HEK293 (cell line): ENCODE measurements at regions not wholly inside any gene's neighbourhood (a gene's known extent, or its start where the extent isn't known, plus 50 kb on each side); places are given as distances from the start of the nearest gene placed in this dataset.

Source experiments
- CTCF ChIA-PET: fragments of 350-600 bp; formaldehyde crosslinking; extraction: SDS; loops from one replicate; lab custom pipeline; 2021; ENCODE audit warnings: antibody characterized with exemption; lab: Yijun Ruan, JAX
- POLR2A ChIA-PET: fragments of 300-600 bp; formaldehyde crosslinking; extraction: SDS; loops from one replicate; lab custom pipeline; 2020; ENCODE audit warnings: antibody characterized with exemption, inconsistent platforms; lab: Yijun Ruan, JAX
- H3K27ac ChIP-seq: fragments of 200-500 bp; sonication (Bioruptor generic); 2 replicates; pipeline ENCODE4 v1.5.1; 2014; ENCODE audit warnings: low read depth, low read length, control low read depth, inconsistent platforms; ENCODE audit errors: extremely low read depth
- H3K36me3 ChIP-seq, 2 experiments: fragments of 200-500 bp in 1 of 2; sonication (Bioruptor generic) in 1 of 2; 1 replicate in 1 of 2; 2 replicates in 1 of 2; pipeline ENCODE4 v1.5.1; 2014 to 2017; ENCODE audit warnings: inconsistent platforms in 2 of 2, low read length in 2 of 2; ENCODE audit not compliant: control insufficient read depth in 2 of 2, insufficient read depth in 1 of 2
- H3K4me1 ChIP-seq: fragments of 200-500 bp; sonication (Bioruptor generic); 2 replicates; pipeline ENCODE4 v1.5.1; 2014; ENCODE audit warnings: mild to moderate bottlenecking, low read length, inconsistent platforms; ENCODE audit not compliant: control insufficient read depth, insufficient read depth
- H3K4me3 ChIP-seq: 2 replicates; pipeline ENCODE4 v1.5.1; 2011; ENCODE audit warnings: low read depth, mild to moderate bottlenecking, control low read depth, low read length, moderate library complexity
- H3K9me3 ChIP-seq: fragments of 200-500 bp; sonication (Bioruptor generic); 2 replicates; pipeline ENCODE4 v1.5.1; 2014; ENCODE audit warnings: low read depth, low read length, inconsistent platforms; ENCODE audit not compliant: control insufficient read depth, insufficient read depth
- GLI4 ChIP-seq: fragments of 450-650 bp; formaldehyde crosslinking; IDR thresholded peaks from 2 replicates; pipeline ENCODE4 v1.5.1; 2016; ENCODE audit warnings: missing biosample characterization, missing genetic modification characterization
- KLF16 ChIP-seq: fragments of 450-650 bp; formaldehyde crosslinking; IDR thresholded peaks from 2 replicates; pipeline ENCODE4 v1.5.1; 2017; ENCODE audit warnings: missing biosample characterization, missing genetic modification characterization
- SCRT1 ChIP-seq: fragments of 450-650 bp; formaldehyde crosslinking; IDR thresholded peaks from 2 replicates; pipeline ENCODE4 v1.5.1; 2016; ENCODE audit warnings: missing biosample characterization, missing genetic modification characterization, borderline replicate concordance
- SP2 ChIP-seq: fragments of 450-650 bp; formaldehyde crosslinking; IDR thresholded peaks from 2 replicates; pipeline ENCODE4 v1.5.1; 2016; ENCODE audit warnings: missing biosample characterization, missing genetic modification characterization
- ZFP37 ChIP-seq: fragments of 450-650 bp; formaldehyde crosslinking; IDR thresholded peaks from 2 replicates; pipeline ENCODE4 v1.5.1; 2016; ENCODE audit warnings: missing biosample characterization, missing genetic modification characterization
- ZNF155 ChIP-seq: fragments of 450-650 bp; formaldehyde crosslinking; IDR thresholded peaks from 2 replicates; pipeline ENCODE4 v1.5.1; 2016; ENCODE audit warnings: missing biosample characterization, missing genetic modification characterization
- ZNF37A ChIP-seq: fragments of 450-650 bp; IDR thresholded peaks from 2 replicates; pipeline ENCODE4 v1.5.1; 2018; ENCODE audit warnings: missing biosample characterization, missing genetic modification characterization
- ZNF404 ChIP-seq: fragments of 450-650 bp; formaldehyde crosslinking; IDR thresholded peaks from 2 replicates; pipeline ENCODE4 v1.5.1; 2017; ENCODE audit warnings: missing biosample characterization, missing genetic modification characterization
- ZNF514 ChIP-seq: fragments of 450-650 bp; formaldehyde crosslinking; IDR thresholded peaks from 2 replicates; pipeline ENCODE4 v1.5.1; 2016; ENCODE audit warnings: missing biosample characterization, missing genetic modification characterization
- ZNF561 ChIP-seq: fragments of 450-650 bp; IDR thresholded peaks from 2 replicates; pipeline ENCODE4 v1.5.1; 2018; ENCODE audit warnings: missing biosample characterization, missing genetic modification characterization, borderline replicate concordance
- ZNF596 ChIP-seq: fragments of 450-650 bp; IDR thresholded peaks from 2 replicates; pipeline ENCODE4 v1.5.0; 2018; ENCODE audit warnings: missing biosample characterization, mild to moderate bottlenecking, missing genetic modification characterization, moderate library complexity
- ZSCAN30 ChIP-seq: fragments of 450-650 bp; IDR thresholded peaks from 2 replicates; pipeline ENCODE4 v1.5.1; 2018; ENCODE audit warnings: missing biosample characterization, mild to moderate bottlenecking, missing genetic modification characterization, moderate library complexity
- TF ChIP-seq, protein P1 (sequence below): fragments of 450-650 bp; formaldehyde crosslinking; IDR thresholded peaks from 2 replicates; pipeline ENCODE4 v1.5.1; 2016; ENCODE audit warnings: missing biosample characterization, missing genetic modification characterization
- TF ChIP-seq, protein P2 (sequence below): fragments of 450-650 bp; formaldehyde crosslinking; optimal IDR thresholded peaks from 2 replicates; pipeline ENCODE3; 2016; ENCODE audit warnings: missing biosample characterization, mild to moderate bottlenecking, missing genetic modification characterization
- TF ChIP-seq, protein P3 (sequence below): fragments of 450-650 bp; formaldehyde crosslinking; IDR thresholded peaks from 2 replicates; pipeline ENCODE4 v1.5.1; 2016; ENCODE audit warnings: missing biosample characterization, missing genetic modification characterization, borderline replicate concordance
- TF ChIP-seq, protein P4 (sequence below): fragments of 450-650 bp; formaldehyde crosslinking; IDR thresholded peaks from 2 replicates; pipeline ENCODE4 v1.5.1; 2016; ENCODE audit warnings: missing biosample characterization, missing genetic modification characterization, low read depth
- TF ChIP-seq, protein P5 (sequence below): fragments of 450-650 bp; formaldehyde crosslinking; IDR thresholded peaks from 2 replicates; pipeline ENCODE4 v1.5.1; 2016; ENCODE audit warnings: missing biosample characterization, missing genetic modification characterization

DNA sequence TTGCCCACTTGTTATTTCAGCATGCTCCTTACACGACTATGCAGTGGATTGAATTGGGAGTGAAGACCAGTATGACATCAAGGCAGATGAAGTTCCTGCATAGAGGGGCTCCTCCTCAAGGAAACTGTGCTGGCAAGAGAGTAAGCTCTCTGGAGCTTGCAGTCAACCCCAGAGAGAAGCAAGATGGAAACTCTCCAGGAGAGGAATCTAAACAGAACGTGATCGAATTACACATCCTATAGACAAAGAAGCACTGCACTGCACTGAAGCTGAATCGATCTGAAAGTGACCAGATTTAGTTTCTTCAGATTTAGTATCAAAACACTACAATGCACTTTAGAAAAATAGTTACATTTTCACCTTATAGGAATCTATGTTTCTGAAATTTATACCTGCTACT is 947.7 kb upstream of the TENM4 start (continued):
- TF ChIP-seq, protein P1, sequence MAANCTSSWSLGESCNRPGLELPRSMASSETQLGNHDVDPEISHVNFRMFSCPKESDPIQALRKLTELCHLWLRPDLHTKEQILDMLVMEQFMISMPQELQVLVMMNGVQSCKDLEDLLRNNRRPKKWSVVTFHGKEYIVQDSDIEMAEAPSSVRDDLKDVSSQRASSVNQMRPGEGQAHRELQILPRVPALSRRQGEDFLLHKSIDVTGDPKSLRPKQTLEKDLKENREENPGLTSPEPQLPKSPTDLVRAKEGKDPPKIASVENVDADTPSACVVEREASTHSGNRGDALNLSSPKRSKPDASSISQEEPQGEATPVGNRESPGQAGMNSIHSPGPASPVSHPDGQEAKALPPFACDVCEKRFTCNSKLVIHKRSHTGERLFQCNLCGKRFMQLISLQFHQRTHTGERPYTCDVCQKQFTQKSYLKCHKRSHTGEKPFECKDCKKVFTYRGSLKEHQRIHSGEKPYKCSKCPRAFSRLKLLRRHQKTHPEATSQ (tag by site-specific recombination), result no peak
- no peak for TF ChIP-seq SCRT1 (tag by site-specific recombination)
- no peak for TF ChIP-seq ZNF37A (tag by site-specific recombination)
- TF ChIP-seq, protein P2, sequence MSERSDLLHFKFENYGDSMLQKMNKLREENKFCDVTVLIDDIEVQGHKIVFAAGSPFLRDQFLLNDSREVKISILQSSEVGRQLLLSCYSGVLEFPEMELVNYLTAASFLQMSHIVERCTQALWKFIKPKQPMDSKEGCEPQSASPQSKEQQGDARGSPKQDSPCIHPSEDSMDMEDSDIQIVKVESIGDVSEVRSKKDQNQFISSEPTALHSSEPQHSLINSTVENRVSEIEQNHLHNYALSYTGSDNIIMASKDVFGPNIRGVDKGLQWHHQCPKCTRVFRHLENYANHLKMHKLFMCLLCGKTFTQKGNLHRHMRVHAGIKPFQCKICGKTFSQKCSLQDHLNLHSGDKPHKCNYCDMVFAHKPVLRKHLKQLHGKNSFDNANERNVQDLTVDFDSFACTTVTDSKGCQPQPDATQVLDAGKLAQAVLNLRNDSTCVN (tag by site-specific recombination), result no peak

DNA sequence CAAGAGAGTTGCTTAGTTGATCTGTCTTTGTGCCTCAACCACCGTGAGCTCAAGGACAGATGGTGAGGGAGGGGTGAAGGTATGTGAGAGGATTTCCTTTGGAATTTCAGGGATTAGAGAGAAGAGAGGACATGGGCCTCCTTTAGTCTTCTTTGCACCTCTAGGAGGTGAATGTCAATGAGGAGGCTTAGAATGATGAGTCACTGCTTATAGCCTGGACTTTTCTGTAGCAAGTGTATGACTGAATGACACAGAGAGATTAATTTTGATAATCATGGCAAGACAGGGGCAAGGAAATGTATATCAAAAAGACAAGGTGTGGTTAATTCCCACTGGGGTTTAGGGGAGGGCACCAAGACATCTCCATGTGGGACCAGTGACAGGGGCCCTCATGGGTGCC is 947.3 kb upstream of the TENM4 start:
- TF ChIP-seq ZFP37 (tag by site-specific recombination) (no peak), KLF16 (no peak), ZNF514 (no peak), GLI4 (no peak), ZNF561 (no peak), ZNF596 (tag by site-specific recombination) (no peak), ZNF155 (tag by site-specific recombination) (no peak), ZSCAN30 (no peak), ZNF404 (tag by site-specific recombination) (no peak), SP2 (tag by site-specific recombination) (no peak)
- TF ChIP-seq, protein P3, sequence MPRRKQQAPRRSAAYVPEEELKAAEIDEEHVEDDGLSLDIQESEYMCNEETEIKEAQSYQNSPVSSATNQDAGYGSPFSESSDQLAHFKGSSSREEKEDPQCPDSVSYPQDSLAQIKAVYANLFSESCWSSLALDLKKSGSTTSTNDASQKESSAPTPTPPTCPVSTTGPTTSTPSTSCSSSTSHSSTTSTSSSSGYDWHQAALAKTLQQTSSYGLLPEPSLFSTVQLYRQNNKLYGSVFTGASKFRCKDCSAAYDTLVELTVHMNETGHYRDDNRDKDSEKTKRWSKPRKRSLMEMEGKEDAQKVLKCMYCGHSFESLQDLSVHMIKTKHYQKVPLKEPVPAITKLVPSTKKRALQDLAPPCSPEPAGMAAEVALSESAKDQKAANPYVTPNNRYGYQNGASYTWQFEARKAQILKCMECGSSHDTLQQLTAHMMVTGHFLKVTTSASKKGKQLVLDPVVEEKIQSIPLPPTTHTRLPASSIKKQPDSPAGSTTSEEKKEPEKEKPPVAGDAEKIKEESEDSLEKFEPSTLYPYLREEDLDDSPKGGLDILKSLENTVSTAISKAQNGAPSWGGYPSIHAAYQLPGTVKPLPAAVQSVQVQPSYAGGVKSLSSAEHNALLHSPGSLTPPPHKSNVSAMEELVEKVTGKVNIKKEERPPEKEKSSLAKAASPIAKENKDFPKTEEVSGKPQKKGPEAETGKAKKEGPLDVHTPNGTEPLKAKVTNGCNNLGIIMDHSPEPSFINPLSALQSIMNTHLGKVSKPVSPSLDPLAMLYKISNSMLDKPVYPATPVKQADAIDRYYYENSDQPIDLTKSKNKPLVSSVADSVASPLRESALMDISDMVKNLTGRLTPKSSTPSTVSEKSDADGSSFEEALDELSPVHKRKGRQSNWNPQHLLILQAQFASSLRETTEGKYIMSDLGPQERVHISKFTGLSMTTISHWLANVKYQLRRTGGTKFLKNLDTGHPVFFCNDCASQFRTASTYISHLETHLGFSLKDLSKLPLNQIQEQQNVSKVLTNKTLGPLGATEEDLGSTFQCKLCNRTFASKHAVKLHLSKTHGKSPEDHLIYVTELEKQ (tag by site-specific recombination), result no peak
- TF ChIP-seq, protein P4, sequence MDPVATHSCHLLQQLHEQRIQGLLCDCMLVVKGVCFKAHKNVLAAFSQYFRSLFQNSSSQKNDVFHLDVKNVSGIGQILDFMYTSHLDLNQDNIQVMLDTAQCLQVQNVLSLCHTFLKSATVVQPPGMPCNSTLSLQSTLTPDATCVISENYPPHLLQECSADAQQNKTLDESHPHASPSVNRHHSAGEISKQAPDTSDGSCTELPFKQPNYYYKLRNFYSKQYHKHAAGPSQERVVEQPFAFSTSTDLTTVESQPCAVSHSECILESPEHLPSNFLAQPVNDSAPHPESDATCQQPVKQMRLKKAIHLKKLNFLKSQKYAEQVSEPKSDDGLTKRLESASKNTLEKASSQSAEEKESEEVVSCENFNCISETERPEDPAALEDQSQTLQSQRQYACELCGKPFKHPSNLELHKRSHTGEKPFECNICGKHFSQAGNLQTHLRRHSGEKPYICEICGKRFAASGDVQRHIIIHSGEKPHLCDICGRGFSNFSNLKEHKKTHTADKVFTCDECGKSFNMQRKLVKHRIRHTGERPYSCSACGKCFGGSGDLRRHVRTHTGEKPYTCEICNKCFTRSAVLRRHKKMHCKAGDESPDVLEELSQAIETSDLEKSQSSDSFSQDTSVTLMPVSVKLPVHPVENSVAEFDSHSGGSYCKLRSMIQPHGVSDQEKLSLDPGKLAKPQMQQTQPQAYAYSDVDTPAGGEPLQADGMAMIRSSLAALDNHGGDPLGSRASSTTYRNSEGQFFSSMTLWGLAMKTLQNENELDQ, result no peak
- TF ChIP-seq, protein P5, sequence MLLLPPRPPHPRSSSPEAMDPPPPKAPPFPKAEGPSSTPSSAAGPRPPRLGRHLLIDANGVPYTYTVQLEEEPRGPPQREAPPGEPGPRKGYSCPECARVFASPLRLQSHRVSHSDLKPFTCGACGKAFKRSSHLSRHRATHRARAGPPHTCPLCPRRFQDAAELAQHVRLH (tag by site-specific recombination), result no peak
- ChIA-PET POLR2A (no interaction called here), CTCF (no interaction called here)

More for the DNA sequence above, 947.3 kb upstream of the TENM4 start:
- H3K9me3 ChIP-seq, result no peaks in the 10 kb centered on the region
- no peaks in the 10 kb centered on the region for H3K4me1 ChIP-seq
- H3K27ac ChIP-seq, result no peak overlapping the region
- H3K36me3 ChIP-seq, result no peaks in the 10 kb centered on the region
- no peak overlapping the region for H3K4me3 ChIP-seq
